Omental fat pad (tissue), 3 donors: ENCODE measurements at regions not wholly inside any gene's neighbourhood (a gene's known extent, or its start where the extent isn't known, plus 50 kb on each side); places are given as distances from the start of the nearest gene placed in this dataset.

Experiments
- ATAC-seq: fragments of 150-250 bp; one replicate; pipeline ENCODE4 v1.9.1; 2016; ENCODE audit warnings: mild to moderate bottlenecking, moderate library complexity; ENCODE audit not compliant: low FRiP score
- DNase-seq: peaks from one replicate; pipeline ENCODE4 v3.0.0-alpha.2; 2019; ENCODE audit warnings: low spot score
- TF ChIP-seq, protein P1 (sequence below), 3 donors: fragments of 450-650 bp; IDR thresholded peaks; one replicate each; pipeline ENCODE4 v1.5.1; 2016 to 2017; ENCODE audit warnings: antibody characterized with exemption in 3 of 3, mild to moderate bottlenecking in 3 of 3, moderate library complexity in 2 of 3

DNA sequence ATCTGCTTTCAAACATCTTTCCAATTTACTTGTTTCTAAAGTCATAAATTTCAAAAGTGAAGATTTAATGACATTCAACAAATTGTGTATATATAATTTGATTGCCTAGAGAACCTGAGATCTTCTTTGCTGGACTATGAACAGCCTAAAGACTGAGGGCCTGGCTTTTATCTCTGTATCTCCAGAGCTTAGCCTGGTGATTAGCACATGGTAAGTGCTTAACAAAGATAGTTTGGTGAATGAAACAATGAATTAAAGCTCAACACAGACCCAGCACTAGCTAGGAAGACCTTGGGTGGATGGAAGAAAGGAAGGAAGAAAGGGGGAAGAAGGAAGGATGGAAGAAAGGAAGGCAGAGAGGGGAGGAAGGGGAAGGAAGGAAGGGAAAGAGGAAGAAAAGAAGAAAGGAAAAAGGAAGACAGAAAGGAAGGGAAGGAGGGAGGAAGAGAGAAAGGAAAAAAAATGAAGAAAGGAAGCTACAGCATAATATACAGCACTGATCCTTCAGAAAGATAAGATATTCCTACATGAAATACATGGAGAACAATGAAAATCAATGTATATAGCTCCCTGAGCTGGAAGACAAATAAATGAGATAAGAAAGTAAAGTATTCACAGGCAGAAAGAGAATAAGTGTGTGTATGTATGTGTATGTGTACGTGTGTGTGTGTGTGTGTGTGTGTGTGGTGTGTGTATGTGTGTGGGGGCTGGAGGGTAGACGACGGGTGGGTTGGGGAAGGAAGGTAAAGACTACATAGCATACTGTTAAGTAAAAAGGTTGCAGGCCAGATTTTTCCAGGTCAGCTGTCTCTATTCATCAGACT lies 318.2 kb downstream of the TNS1 start:
- no peak for DNase-seq
- TF ChIP-seq, protein P1, sequence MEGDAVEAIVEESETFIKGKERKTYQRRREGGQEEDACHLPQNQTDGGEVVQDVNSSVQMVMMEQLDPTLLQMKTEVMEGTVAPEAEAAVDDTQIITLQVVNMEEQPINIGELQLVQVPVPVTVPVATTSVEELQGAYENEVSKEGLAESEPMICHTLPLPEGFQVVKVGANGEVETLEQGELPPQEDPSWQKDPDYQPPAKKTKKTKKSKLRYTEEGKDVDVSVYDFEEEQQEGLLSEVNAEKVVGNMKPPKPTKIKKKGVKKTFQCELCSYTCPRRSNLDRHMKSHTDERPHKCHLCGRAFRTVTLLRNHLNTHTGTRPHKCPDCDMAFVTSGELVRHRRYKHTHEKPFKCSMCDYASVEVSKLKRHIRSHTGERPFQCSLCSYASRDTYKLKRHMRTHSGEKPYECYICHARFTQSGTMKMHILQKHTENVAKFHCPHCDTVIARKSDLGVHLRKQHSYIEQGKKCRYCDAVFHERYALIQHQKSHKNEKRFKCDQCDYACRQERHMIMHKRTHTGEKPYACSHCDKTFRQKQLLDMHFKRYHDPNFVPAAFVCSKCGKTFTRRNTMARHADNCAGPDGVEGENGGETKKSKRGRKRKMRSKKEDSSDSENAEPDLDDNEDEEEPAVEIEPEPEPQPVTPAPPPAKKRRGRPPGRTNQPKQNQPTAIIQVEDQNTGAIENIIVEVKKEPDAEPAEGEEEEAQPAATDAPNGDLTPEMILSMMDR (IDR thresholded peaks at IDR 0.05): no peak
- ATAC-seq: no peak

DNA sequence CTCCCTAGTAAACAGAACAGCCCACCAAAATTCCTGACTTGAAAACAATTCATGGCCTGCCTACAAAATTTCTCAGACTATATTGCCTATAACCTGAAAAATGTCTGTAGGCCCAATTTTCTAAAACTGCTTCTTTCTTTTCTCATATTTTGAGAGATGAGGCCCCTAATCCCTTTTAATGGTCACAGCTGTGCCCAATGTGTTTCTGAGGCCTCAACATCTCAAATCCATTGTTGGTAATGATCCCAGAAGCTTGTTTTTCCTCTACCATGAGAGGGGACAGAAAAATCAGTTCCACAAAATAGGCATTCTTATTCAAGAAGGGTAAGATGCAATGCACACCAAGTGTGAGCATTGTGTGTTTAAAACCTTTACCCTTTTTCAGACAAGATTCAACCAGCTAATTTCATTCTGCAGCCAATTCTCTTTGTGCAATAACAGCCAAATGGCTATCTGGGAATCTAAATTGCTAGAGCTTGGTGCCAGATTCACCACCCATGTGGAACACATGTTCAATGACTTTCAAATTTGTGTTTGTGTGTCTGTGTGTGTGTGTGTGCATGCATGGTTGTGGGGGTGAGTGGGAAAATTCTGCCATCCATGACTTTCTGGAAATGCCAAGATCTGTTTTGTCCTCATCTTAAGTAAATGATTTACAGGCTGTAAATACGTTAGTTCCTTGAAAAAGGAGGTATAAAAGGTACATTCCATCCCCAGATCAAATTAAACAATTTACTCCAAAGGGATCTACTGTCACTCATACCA lies 319.5 kb downstream of the TNS1 start:
- ATAC-seq (no peak), DNase-seq (no peak)
- TF ChIP-seq, protein P1 (IDR thresholded peaks at IDR 0.05): no peak

DNA sequence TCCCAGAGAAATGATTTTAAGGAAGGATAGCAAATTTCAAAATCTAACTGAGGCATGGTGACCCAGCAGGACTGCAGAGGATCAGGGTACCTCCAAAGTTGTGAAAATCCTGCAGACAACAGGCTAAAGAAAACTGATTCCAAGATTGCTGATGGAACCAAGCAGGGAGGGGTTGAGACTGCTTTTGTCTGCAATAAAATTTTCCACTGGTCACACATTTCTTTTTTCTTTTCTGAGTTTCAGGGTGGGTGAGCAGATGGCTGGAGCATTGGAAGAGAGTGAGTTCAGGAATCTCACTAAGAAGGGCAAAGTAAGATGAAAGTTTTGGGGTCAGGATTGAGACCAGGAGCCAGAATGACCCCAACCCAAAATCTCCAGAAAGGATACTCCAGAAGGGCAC lies 321.0 kb downstream of the TNS1 start:
- TF ChIP-seq, protein P1 (IDR thresholded peaks at IDR 0.05): no peak
- DNase-seq: no peak
- no peak for ATAC-seq

DNA sequence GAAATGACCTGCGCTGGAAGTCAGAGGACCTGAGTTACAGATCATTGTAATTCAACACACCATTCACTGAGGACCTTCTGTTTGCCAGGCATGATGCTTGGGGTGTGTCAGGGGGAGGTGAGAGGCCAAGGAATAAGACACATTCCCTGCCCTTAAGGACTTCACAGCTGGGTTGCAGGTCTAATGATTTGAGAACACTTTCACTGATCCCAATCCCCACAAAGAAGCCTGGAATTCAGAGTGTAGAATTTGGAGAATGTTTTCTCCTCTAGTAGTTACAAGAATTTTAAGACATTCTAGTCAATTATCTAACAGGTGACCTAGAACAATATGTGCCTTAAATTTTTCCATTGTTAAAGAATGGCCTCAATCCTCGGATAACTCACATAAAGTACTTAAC lies 322.4 kb downstream of the TNS1 start:
- ATAC-seq (no peak), DNase-seq (no peak)
- TF ChIP-seq, protein P1 (IDR thresholded peaks at IDR 0.05): no peak

DNA sequence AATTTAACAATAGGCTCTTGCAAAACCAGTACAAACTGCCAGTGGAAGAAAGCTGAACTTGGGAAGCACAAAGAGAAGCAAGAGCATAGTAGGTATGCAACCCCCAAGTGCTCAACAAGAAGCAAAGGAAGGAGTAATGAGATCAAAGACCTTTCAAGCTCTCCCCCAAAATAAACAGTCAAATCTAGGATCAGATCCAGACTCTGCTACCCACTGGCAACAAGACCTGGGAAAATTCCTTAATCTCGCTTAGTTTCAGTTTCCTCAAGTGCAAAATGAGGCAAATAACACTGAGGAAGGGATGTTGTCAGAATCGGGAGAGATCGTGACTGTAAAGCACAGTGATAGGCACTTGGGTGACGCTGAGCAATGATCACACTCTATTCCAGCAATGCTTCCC lies 329.2 kb downstream of the TNS1 start:
- no peak for ATAC-seq
- TF ChIP-seq, protein P1 (IDR thresholded peaks at IDR 0.05): no peak
- DNase-seq: no peak

DNA sequence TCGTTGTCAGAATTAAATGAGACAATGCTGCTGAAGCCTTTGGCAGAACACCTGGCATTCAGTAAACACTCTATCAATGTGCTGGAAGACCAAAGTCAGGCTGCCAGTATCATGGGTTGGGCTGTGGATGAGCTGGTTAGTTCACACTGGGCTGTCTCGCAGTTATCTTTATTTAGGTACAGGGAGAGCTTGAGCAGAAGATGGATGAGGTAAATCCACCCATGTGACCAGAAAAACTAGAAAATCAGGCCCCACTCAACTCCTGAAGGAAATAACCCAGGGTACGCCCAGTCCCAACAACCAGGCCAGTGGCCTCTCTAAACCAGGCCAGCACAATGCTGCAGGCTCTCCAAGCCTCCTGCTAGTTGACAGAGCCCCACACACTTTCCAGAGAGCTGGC lies 330.3 kb downstream of the TNS1 start:
- DNase-seq: no peak
- TF ChIP-seq, protein P1 (IDR thresholded peaks at IDR 0.05): no peak
- ATAC-seq: no peak
